LNCAP (cell line): ENCODE measurements at regions not wholly inside any gene's neighbourhood (a gene's known extent, or its start where the extent isn't known, plus 50 kb on each side); places are given as distances from the start of the nearest gene placed in this dataset.

Source experiments
- TF ChIP-seq, protein P1 (sequence below): fragments of 450-650 bp; IDR thresholded peaks from 2 replicates; pipeline ENCODE4 v1.5.1; 2017; ENCODE audit warnings: mild to moderate bottlenecking

DNA sequence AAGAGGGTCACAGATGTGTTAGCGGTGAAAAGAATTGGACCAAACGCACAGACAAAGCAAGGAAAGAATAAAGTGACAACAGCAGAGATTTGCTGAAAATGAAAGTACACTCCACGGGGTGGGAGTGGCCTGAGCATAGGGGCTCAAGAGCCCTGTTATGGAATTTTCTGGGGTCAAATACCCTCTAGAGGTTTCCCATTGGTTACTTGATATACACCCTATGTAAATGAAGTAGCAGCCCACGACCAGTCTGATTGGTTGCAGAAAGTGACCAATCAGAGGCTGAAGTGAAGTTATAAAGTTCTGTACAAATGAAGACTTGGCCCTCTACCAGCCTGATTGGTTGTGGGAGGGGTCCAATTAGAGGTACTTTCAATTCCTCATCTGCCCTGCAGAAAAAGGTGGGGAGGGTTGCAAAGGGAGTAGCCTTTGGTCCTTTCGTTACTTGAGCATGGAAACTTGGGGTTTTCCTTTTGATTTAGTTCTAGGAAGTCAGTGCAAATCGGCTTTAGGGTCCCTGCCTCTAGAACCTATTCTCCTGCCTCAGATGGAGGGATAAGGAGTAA is 125.6 kb upstream of the PRPS1L1 start:
- TF ChIP-seq, protein P1, sequence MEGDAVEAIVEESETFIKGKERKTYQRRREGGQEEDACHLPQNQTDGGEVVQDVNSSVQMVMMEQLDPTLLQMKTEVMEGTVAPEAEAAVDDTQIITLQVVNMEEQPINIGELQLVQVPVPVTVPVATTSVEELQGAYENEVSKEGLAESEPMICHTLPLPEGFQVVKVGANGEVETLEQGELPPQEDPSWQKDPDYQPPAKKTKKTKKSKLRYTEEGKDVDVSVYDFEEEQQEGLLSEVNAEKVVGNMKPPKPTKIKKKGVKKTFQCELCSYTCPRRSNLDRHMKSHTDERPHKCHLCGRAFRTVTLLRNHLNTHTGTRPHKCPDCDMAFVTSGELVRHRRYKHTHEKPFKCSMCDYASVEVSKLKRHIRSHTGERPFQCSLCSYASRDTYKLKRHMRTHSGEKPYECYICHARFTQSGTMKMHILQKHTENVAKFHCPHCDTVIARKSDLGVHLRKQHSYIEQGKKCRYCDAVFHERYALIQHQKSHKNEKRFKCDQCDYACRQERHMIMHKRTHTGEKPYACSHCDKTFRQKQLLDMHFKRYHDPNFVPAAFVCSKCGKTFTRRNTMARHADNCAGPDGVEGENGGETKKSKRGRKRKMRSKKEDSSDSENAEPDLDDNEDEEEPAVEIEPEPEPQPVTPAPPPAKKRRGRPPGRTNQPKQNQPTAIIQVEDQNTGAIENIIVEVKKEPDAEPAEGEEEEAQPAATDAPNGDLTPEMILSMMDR, result no peak

DNA sequence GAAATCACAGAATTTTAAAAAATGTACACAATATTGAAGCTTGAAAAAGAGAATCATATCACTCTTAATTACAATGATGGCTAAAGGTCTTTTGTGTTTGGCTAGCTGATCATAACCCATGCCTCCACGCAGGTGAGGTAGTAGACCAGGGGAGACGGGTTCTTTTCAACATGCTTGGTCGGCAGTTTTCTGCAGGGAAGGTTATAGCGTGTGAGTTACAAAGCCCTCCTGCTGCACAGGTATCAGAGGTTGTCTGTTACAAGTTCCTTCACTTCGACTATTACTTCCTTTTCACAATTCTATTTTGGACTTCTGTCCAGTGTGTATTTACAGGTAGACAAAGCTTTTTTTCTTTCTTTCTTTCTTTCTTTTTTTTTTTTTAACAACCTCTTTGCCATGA is 127.1 kb upstream of the PRPS1L1 start:
- TF ChIP-seq, protein P1, result no peak

GRCh38 chr7:18157233-18157632 is 129.6 kb upstream of the PRPS1L1 start:
- TF ChIP-seq, protein P1, result no peak

- TF ChIP-seq, protein P1, result no peak
These were observed 135.0 kb upstream of the PRPS1L1 start for GRCh38 chr7:18162657-18163056.

DNA sequence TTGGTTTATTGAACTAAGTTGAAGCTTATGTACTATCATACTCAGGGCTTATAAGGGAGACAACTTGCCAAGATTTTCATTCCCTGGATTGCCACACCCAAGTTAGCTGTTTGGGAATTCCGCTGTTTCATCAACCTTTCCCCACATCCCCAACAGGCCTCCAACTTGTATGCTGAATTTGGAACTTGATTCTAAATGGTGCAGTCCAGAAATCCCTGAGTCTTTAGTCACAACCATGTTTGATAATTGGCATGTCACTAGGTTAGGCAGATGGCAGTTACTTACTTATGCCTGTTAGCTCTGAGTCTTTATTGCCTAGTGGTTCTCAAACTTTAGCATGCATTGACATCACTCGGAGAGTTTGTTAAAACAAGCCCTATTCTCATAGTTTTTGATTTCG is 135.4 kb upstream of the PRPS1L1 start:
- TF ChIP-seq, protein P1, result no peak

GRCh38 chr7:18165166-18165565 is 137.5 kb upstream of the PRPS1L1 start:
- TF ChIP-seq, protein P1, result no peak

- TF ChIP-seq, protein P1, result no peak
These were observed 138.4 kb upstream of the PRPS1L1 start for GRCh38 chr7:18166002-18166401.

- TF ChIP-seq, protein P1, result no peak
These were observed 140.2 kb upstream of the PRPS1L1 start for GRCh38 chr7:18167815-18168214.
